Vagina (tissue), 2 donors: ENCODE measurements at regions not wholly inside any gene's neighbourhood (a gene's known extent, or its start where the extent isn't known, plus 50 kb on each side); places are given as distances from the start of the nearest gene placed in this dataset.

ENCODE experiments used
- DNase-seq, 2 donors: peaks; one replicate each; pipeline ENCODE4 v3.0.0-alpha.2; 2017; ENCODE audit errors: extremely low spot score in 2 of 2
- H3K27ac ChIP-seq: fragments of 200-600 bp; sonication (generic); one replicate; pipeline ENCODE4 v1.5.1; 2019
- H3K27me3 ChIP-seq: fragments of 200-600 bp; sonication (generic); one replicate; pipeline ENCODE4 v1.5.1; 2019
- H3K36me3 ChIP-seq, 2 donors: fragments of 200-600 bp; sonication (generic); one replicate each; pipeline ENCODE4 v1.5.1; 2017 to 2019
- H3K4me1 ChIP-seq: fragments of 200-600 bp; sonication (generic); one replicate; pipeline ENCODE4 v1.5.1; 2019
- H3K4me3 ChIP-seq, 2 donors: fragments of 200-600 bp; sonication (generic); 1 replicate in 1 of 2; 2 replicates in 1 of 2; pipeline ENCODE4 v1.5.1; 2016 to 2019
- H3K9me3 ChIP-seq: fragments of 200-600 bp; sonication (generic); one replicate; pipeline ENCODE4 v1.5.1; 2019
- CTCF ChIP-seq, 3 experiments: fragments of 450-650 bp in 2 of 3; fragments of 200-600 bp in 1 of 3; sonication (generic) in 1 of 3; IDR thresholded peaks; one replicate each; pipeline ENCODE4 v1.5.1; 2017 to 2019; ENCODE audit warnings: antibody characterized with exemption in 3 of 3, mild to moderate bottlenecking in 2 of 3, moderate library complexity in 2 of 3
- POLR2A ChIP-seq, 2 donors: fragments of 450-650 bp; IDR thresholded peaks; one replicate each; pipeline ENCODE4 v1.6.1; 2017; ENCODE audit warnings: antibody characterized with exemption in 2 of 2, mild to moderate bottlenecking in 2 of 2, moderate library complexity in 2 of 2
- POLR2AphosphoS5 ChIP-seq, 2 donors: sonication (generic); formaldehyde crosslinking; IDR thresholded peaks; one replicate each; pipeline ENCODE4 v1.9.0; 2017; ENCODE audit warnings: antibody characterized with exemption in 2 of 2, mild to moderate bottlenecking in 2 of 2, low read depth in 1 of 2; ENCODE audit not compliant: insufficient read depth in 1 of 2
- intact Hi-C: fragments of 100-400 bp; cut with DNase I; formaldehyde crosslinking; loops from one replicate; pipeline ENCODE4 v1.15.1; 2023

- Histone ChIP-seq H3K4me1 (no peaks in the 10 kb centered on the region), H3K36me3 (no peaks in the 10 kb centered on the region), H3K27ac (no peak overlapping the region), H3K27me3 (no peaks in the 10 kb centered on the region), H3K4me3 (no peak overlapping the region), H3K9me3 (no peaks in the 10 kb centered on the region)
- TF ChIP-seq POLR2AphosphoS5 (IDR thresholded peaks at IDR 0.05; ENCODE audit: insufficient read depth in 1 of 2, low read depth in 1 of 2) (no peak), CTCF (IDR thresholded peaks at IDR 0.05) (no peak), POLR2A (IDR thresholded peaks at IDR 0.05) (no peak)
- intact Hi-C loops = no loop called here
- no peak for DNase-seq
Measured at GRCh38 chr4:23582671-23583070, 307.2 kb downstream of the PPARGC1A start.

GRCh38 chr4:23579166-23579565, 310.7 kb downstream of the PPARGC1A start:
- Histone ChIP-seq H3K9me3 (no peaks in the 10 kb centered on the region), H3K27ac (no peak overlapping the region), H3K36me3 (no peaks in the 10 kb centered on the region), H3K27me3 (no peaks in the 10 kb centered on the region), H3K4me1 (no peaks in the 10 kb centered on the region), H3K4me3 (no peak overlapping the region)
- TF ChIP-seq POLR2AphosphoS5 (IDR thresholded peaks at IDR 0.05; ENCODE audit: insufficient read depth in 1 of 2, low read depth in 1 of 2) (no peak), CTCF (IDR thresholded peaks at IDR 0.05) (no peak), POLR2A (IDR thresholded peaks at IDR 0.05) (no peak)
- no peak for DNase-seq
- intact Hi-C loops = no loop called here

- TF ChIP-seq POLR2A (IDR thresholded peaks at IDR 0.05) (no peak), CTCF (IDR thresholded peaks at IDR 0.05) (no peak), POLR2AphosphoS5 (IDR thresholded peaks at IDR 0.05; ENCODE audit: insufficient read depth in 1 of 2, low read depth in 1 of 2) (no peak)
- Histone ChIP-seq H3K27ac (no peak overlapping the region), H3K36me3 (no peaks in the 10 kb centered on the region), H3K27me3 (no peaks in the 10 kb centered on the region), H3K9me3 (no peaks in the 10 kb centered on the region), H3K4me3 (no peak overlapping the region), H3K4me1 (no peaks in the 10 kb centered on the region)
- no peak for DNase-seq
- intact Hi-C loops = no loop called here
Measured at GRCh38 chr4:23577398-23577797, 312.4 kb downstream of the PPARGC1A start.

GRCh38 chr4:23572382-23572781, 317.5 kb downstream of the PPARGC1A start:
- H3K27ac ChIP-seq = no peak overlapping the region
- no peaks in the 10 kb centered on the region for H3K27me3 ChIP-seq
- H3K4me1 ChIP-seq = no peaks in the 10 kb centered on the region
- intact Hi-C loops = no loop called here
- no peak for DNase-seq
- H3K36me3 ChIP-seq = no peaks in the 10 kb centered on the region
- H3K4me3 ChIP-seq = no peak overlapping the region
- no peaks in the 10 kb centered on the region for H3K9me3 ChIP-seq
- TF ChIP-seq CTCF (IDR thresholded peaks at IDR 0.05) (no peak), POLR2A (IDR thresholded peaks at IDR 0.05) (no peak), POLR2AphosphoS5 (IDR thresholded peaks at IDR 0.05; ENCODE audit: insufficient read depth in 1 of 2, low read depth in 1 of 2) (no peak)

- intact Hi-C loops = no loop called here
- H3K36me3 ChIP-seq = no peaks in the 10 kb centered on the region
- no peak for DNase-seq
Measured at GRCh38 chr4:23567338-23567737, 322.5 kb downstream of the PPARGC1A start.

More at GRCh38 chr4:23567338-23567737, 322.5 kb downstream of the PPARGC1A start:
- no peak for TF ChIP-seq POLR2A (IDR thresholded peaks at IDR 0.05)
- TF ChIP-seq POLR2AphosphoS5 (IDR thresholded peaks at IDR 0.05; ENCODE audit: insufficient read depth in 1 of 2, low read depth in 1 of 2) = no peak
- TF ChIP-seq CTCF (IDR thresholded peaks at IDR 0.05) = no peak
- no peaks in the 10 kb centered on the region for H3K4me1 ChIP-seq
- no peaks in the 10 kb centered on the region for H3K9me3 ChIP-seq
- H3K4me3 ChIP-seq = no peak overlapping the region
- H3K27ac ChIP-seq = no peak overlapping the region
- no peaks in the 10 kb centered on the region for H3K27me3 ChIP-seq
